Activated T-cell treated with anti-CD3 and anti-CD28 coated beads for 4 hours (primary cell): ENCODE measurements at regions not wholly inside any gene's neighbourhood (a gene's known extent, or its start where the extent isn't known, plus 50 kb on each side); places are given as distances from the start of the nearest gene placed in this dataset.
"Not testable (repeated sequence)": the region's sequence is repeated elsewhere in the genome, so short reads cannot be mapped to it uniquely, and the experiment has no call there.

Source experiments
- DNase-seq: peaks from one replicate; pipeline ENCODE4 v3.0.0-alpha.2; 2020

- DNase-seq = no peak
These were observed 162.3 kb downstream of the SKIDA1 start for GRCh38 chr10:21363092-21363730.

GRCh38 chr10:21359202-21359601, 166.3 kb downstream of the SKIDA1 start:
- DNase-seq = no peak

- DNase-seq = no peak
These were observed 169.9 kb downstream of the SKIDA1 start for GRCh38 chr10:21355591-21356011.

- no peak for DNase-seq
These were observed 172.6 kb downstream of the SKIDA1 start for GRCh38 chr10:21352886-21353285.

- DNase-seq = not testable (repeated sequence)
These were observed 173.9 kb downstream of the SKIDA1 start for GRCh38 chr10:21351594-21351993.

- no peak for DNase-seq
These were observed 175.6 kb downstream of the SKIDA1 start for GRCh38 chr10:21349912-21350286.

- DNase-seq = no peak
These were observed 177.7 kb downstream of the SKIDA1 start for GRCh38 chr10:21347785-21348170.

GRCh38 chr10:21347043-21347784, 178.3 kb downstream of the SKIDA1 start:
- DNase-seq = no peak

- no peak for DNase-seq
These were observed 182.4 kb downstream of the SKIDA1 start for GRCh38 chr10:21343087-21343486.

GRCh38 chr10:21342499-21342898, 183.0 kb downstream of the SKIDA1 start:
- not testable (repeated sequence) for DNase-seq

- no peak for DNase-seq
These were observed 185.2 kb downstream of the SKIDA1 start for GRCh38 chr10:21340331-21340730.

GRCh38 chr10:21337171-21337792, 188.2 kb downstream of the SKIDA1 start:
- DNase-seq = no peak

GRCh38 chr10:21336476-21337170, 188.9 kb downstream of the SKIDA1 start:
- DNase-seq = no peak

GRCh38 chr10:21334891-21335696, 190.4 kb downstream of the SKIDA1 start:
- DNase-seq = no peak

GRCh38 chr10:21330628-21331020, 194.9 kb downstream of the SKIDA1 start:
- DNase-seq = no peak

- DNase-seq = no peak
These were observed 195.4 kb downstream of the SKIDA1 start for GRCh38 chr10:21329995-21330627.

GRCh38 chr10:21327289-21327993, 198.0 kb downstream of the SKIDA1 start:
- no peak for DNase-seq

- no peak for DNase-seq
These were observed 198.7 kb downstream of the SKIDA1 start for GRCh38 chr10:21326594-21327288.

GRCh38 chr10:21318540-21319167, 206.8 kb downstream of the SKIDA1 start:
- DNase-seq = no peak

GRCh38 chr10:21317902-21318301, 207.6 kb downstream of the SKIDA1 start:
- no peak for DNase-seq
